Effector memory CD4-positive, alpha-beta T cell (primary cell): ENCODE measurements at regions not wholly inside any gene's neighbourhood (a gene's known extent, or its start where the extent isn't known, plus 50 kb on each side); places are given as distances from the start of the nearest gene placed in this dataset.
A peak's percentile ranks its signal among the peaks of the same experiment; 100 is the strongest.

Source experiments
- DNase-seq, 3 donors: peaks; one replicate each; pipeline ENCODE4 v3.0.0-alpha.2; 2020
- H3K27ac ChIP-seq: 2 replicates; pipeline ENCODE4 v1.7.0; 2013; ENCODE audit warnings: mild to moderate bottlenecking, low read length, moderate library complexity; ENCODE audit not compliant: insufficient read depth, poor library complexity, severe bottlenecking
- H3K27me3 ChIP-seq: replicated peaks from 2 replicates; pipeline ENCODE4 v1.7.0; 2013; ENCODE audit warnings: mild to moderate bottlenecking, low read length; ENCODE audit not compliant: insufficient read depth, control insufficient read depth, poor library complexity, severe bottlenecking
- H3K36me3 ChIP-seq: 2 replicates; pipeline ENCODE4 v1.7.0; 2013; ENCODE audit warnings: mild to moderate bottlenecking, low read length, moderate library complexity; ENCODE audit not compliant: control insufficient read depth, insufficient read depth
- H3K4me1 ChIP-seq: 2 replicates; pipeline ENCODE4 v1.7.0; 2013; ENCODE audit warnings: low read length, mild to moderate bottlenecking; ENCODE audit not compliant: control insufficient read depth, insufficient read depth, poor library complexity, severe bottlenecking
- H3K4me3 ChIP-seq: 2 replicates; pipeline ENCODE4 v1.7.0; 2013; ENCODE audit warnings: low read length, low read depth, mild to moderate bottlenecking; ENCODE audit not compliant: insufficient read depth, poor library complexity, severe bottlenecking
- H3K9me3 ChIP-seq: 2 replicates; pipeline ENCODE4 v1.7.0; 2013; ENCODE audit warnings: mild to moderate bottlenecking, low read length, moderate library complexity; ENCODE audit not compliant: control insufficient read depth

GRCh38 chr10:110413049-110413783, 84.5 kb upstream of the DUSP5 start:
- Histone ChIP-seq H3K36me3 (no peaks in the 10 kb centered on the region), H3K4me3 (no peak overlapping the region), H3K27me3 (no peaks in the 10 kb centered on the region), H3K27ac (peak overlapping the region; percentile 60), H3K4me1 (peaks cover 16% of the 10 kb centered on the region), H3K9me3 (no peaks in the 10 kb centered on the region)
- DNase-seq, result no peak

- H3K27ac ChIP-seq, result peak overlapping the region; percentile 60
Measured at GRCh38 chr10:110413903-110414547, 83.7 kb upstream of the DUSP5 start.

GRCh38 chr10:110414548-110415309, 83.0 kb upstream of the DUSP5 start:
- Histone ChIP-seq H3K36me3 (no peaks in the 10 kb centered on the region), H3K9me3 (no peaks in the 10 kb centered on the region), H3K27me3 (no peaks in the 10 kb centered on the region), H3K27ac (peak overlapping the region; percentile 60), H3K4me3 (no peak overlapping the region), H3K4me1 (peaks cover 16% of the 10 kb centered on the region)
- peak; percentile 81 to 91 (median 89) for DNase-seq

More at GRCh38 chr10:110413903-110414547, 83.7 kb upstream of the DUSP5 start:
- Histone ChIP-seq H3K27me3 (no peaks in the 10 kb centered on the region), H3K4me1 (peaks cover 16% of the 10 kb centered on the region), H3K36me3 (no peaks in the 10 kb centered on the region), H3K9me3 (no peaks in the 10 kb centered on the region), H3K4me3 (no peak overlapping the region)
- DNase-seq, result no peak

- Histone ChIP-seq H3K36me3 (no peaks in the 10 kb centered on the region), H3K4me1 (peaks cover 20% of the 10 kb centered on the region), H3K9me3 (no peaks in the 10 kb centered on the region), H3K27me3 (no peaks in the 10 kb centered on the region), H3K27ac (no peak overlapping the region), H3K4me3 (no peak overlapping the region)
- no peak for DNase-seq
Measured at GRCh38 chr10:110415809-110416208, 81.9 kb upstream of the DUSP5 start.

- Histone ChIP-seq H3K36me3 (no peaks in the 10 kb centered on the region), H3K27me3 (no peaks in the 10 kb centered on the region), H3K4me3 (no peak overlapping the region), H3K4me1 (peaks cover 20% of the 10 kb centered on the region), H3K9me3 (no peaks in the 10 kb centered on the region), H3K27ac (no peak overlapping the region)
- no peak for DNase-seq
Measured at GRCh38 chr10:110416776-110417711, 80.7 kb upstream of the DUSP5 start.

GRCh38 chr10:110418218-110418617, 79.5 kb upstream of the DUSP5 start:
- H3K4me3 ChIP-seq, result no peak overlapping the region
- no peaks in the 10 kb centered on the region for H3K36me3 ChIP-seq
- no peaks in the 10 kb centered on the region for H3K9me3 ChIP-seq
- H3K4me1 ChIP-seq, result peaks cover 20% of the 10 kb centered on the region
- no peak overlapping the region for H3K27ac ChIP-seq
- no peak for DNase-seq
- H3K27me3 ChIP-seq, result no peaks in the 10 kb centered on the region

- Histone ChIP-seq H3K4me3 (no peak overlapping the region), H3K4me1 (peaks cover 16% of the 10 kb centered on the region), H3K36me3 (no peaks in the 10 kb centered on the region), H3K27ac (no peak overlapping the region), H3K27me3 (no peaks in the 10 kb centered on the region), H3K9me3 (no peaks in the 10 kb centered on the region)
- DNase-seq, result no peak
Measured at GRCh38 chr10:110419265-110419664, 78.4 kb upstream of the DUSP5 start.

GRCh38 chr10:110420401-110421193, 77.1 kb upstream of the DUSP5 start:
- Histone ChIP-seq H3K36me3 (no peaks in the 10 kb centered on the region), H3K27me3 (no peaks in the 10 kb centered on the region), H3K27ac (no peak overlapping the region), H3K4me1 (peaks cover 7% of the 10 kb centered on the region), H3K4me3 (no peak overlapping the region), H3K9me3 (no peaks in the 10 kb centered on the region)
- no peak for DNase-seq
